Smooth muscle cell (in vitro differentiated cells): ENCODE measurements at regions not wholly inside any gene's neighbourhood (a gene's known extent, or its start where the extent isn't known, plus 50 kb on each side); places are given as distances from the start of the nearest gene placed in this dataset.

ENCODE experiments used
- DNase-seq: peaks from one replicate; lab custom pipeline; 2025; ENCODE audit not compliant: unreplicated experiment; lab: John Stamatoyannopoulos, UW
- H2AFZ ChIP-seq: fragments of 200-600 bp; sonication (generic); 2 replicates; pipeline ENCODE4 v1.6.0; 2016; ENCODE audit warnings: antibody characterized with exemption, low read depth, mild to moderate bottlenecking
- H3F3A ChIP-seq: fragments of 200-600 bp; sonication (generic); 2 replicates; pipeline ENCODE4 v1.6.0; 2017; ENCODE audit warnings: antibody characterized with exemption, low read depth
- H3K27ac ChIP-seq: fragments of 200-600 bp; sonication (generic); 2 replicates; pipeline ENCODE4 v1.5.1; 2016; ENCODE audit warnings: low read depth, mild to moderate bottlenecking
- H3K27me3 ChIP-seq: fragments of 200-600 bp; sonication (generic); 2 replicates; pipeline ENCODE4 v1.6.1; 2016; ENCODE audit warnings: low read depth, mild to moderate bottlenecking
- H3K36me3 ChIP-seq: fragments of 200-600 bp; sonication (generic); 2 replicates; pipeline ENCODE4 v1.5.1; 2016; ENCODE audit warnings: low read depth
- H3K4me1 ChIP-seq: fragments of 200-600 bp; sonication (generic); 2 replicates; pipeline ENCODE4 v1.5.1; 2016; ENCODE audit warnings: low read depth
- H3K4me2 ChIP-seq: fragments of 200-600 bp; sonication (generic); 2 replicates; pipeline ENCODE4 v1.6.0; 2016; ENCODE audit warnings: mild to moderate bottlenecking
- H3K4me3 ChIP-seq: fragments of 200-600 bp; sonication (generic); 2 replicates; pipeline ENCODE4 v1.5.1; 2016; ENCODE audit warnings: mild to moderate bottlenecking
- H3K79me2 ChIP-seq: fragments of 200-600 bp; sonication (generic); 2 replicates; pipeline ENCODE4 v1.6.0; 2016; ENCODE audit warnings: low read depth, mild to moderate bottlenecking
- H3K9ac ChIP-seq: fragments of 200-600 bp; sonication (generic); 2 replicates; pipeline ENCODE4 v1.6.0; 2016; ENCODE audit warnings: low read depth
- H3K9me3 ChIP-seq: fragments of 200-600 bp; sonication (generic); replicated peaks from 2 replicates; pipeline ENCODE4 v1.5.1; 2016; ENCODE audit warnings: low read depth
- H4K20me1 ChIP-seq: fragments of 200-600 bp; sonication (generic); 2 replicates; pipeline ENCODE4 v1.6.0; 2016; ENCODE audit warnings: low read depth
- WGBS: methylation state at CpG from one replicate; pipeline ENCODE4 v1.1.7; 2016; ENCODE audit warnings: low lambda C conversion rate; 5-methylcytosine and 5-hydroxymethylcytosine counted together
- TF ChIP-seq, protein P1 (sequence below): fragments of 200-600 bp; sonication (generic); IDR thresholded peaks from 2 replicates; pipeline ENCODE4 v1.5.1; 2017; ENCODE audit warnings: borderline replicate concordance, mild to moderate bottlenecking, antibody characterized with exemption; ENCODE audit not compliant: insufficient read depth, poor library complexity, severe bottlenecking

DNA sequence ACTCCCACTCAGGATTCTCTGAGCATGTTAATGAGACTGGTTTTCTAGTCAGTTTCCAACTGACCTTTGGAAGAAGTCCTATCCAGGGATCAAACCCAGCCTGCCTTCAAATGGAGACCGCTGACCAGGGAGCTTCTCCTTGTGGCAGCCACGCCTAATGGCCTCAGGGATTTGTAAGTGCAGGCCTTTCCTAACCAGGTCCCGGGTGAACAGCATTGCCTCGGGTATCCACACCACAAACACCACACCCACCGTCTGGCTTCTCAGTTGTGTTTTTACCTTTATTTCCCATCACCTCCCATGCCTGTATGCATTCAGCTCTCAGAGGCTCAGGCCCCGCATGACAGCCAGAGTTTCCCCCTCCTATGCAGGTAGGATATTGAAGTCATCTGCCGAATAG lies 406.3 kb upstream of the HS6ST1 start:
- H3K4me3 ChIP-seq = no peak overlapping the region
- H3K4me2 ChIP-seq = no peak overlapping the region
- H3K9me3 ChIP-seq = no peaks in the 10 kb centered on the region
- no peak overlapping the region for H3K9ac ChIP-seq
- H3F3A ChIP-seq = no peaks in the 10 kb centered on the region
- H3K4me1 ChIP-seq = no peaks in the 10 kb centered on the region
- no peaks in the 10 kb centered on the region for H3K27me3 ChIP-seq
- H4K20me1 ChIP-seq = no peaks in the 10 kb centered on the region
- no peaks in the 10 kb centered on the region for H3K79me2 ChIP-seq
- H3K27ac ChIP-seq = no peak overlapping the region
- H3K36me3 ChIP-seq = peaks cover 2% of the 10 kb centered on the region
- WGBS = 77% methylated on average over 7 of the region's 7 CpGs
- H2AFZ ChIP-seq = no peak overlapping the region
- DNase-seq = no peak
- TF ChIP-seq, protein P1, sequence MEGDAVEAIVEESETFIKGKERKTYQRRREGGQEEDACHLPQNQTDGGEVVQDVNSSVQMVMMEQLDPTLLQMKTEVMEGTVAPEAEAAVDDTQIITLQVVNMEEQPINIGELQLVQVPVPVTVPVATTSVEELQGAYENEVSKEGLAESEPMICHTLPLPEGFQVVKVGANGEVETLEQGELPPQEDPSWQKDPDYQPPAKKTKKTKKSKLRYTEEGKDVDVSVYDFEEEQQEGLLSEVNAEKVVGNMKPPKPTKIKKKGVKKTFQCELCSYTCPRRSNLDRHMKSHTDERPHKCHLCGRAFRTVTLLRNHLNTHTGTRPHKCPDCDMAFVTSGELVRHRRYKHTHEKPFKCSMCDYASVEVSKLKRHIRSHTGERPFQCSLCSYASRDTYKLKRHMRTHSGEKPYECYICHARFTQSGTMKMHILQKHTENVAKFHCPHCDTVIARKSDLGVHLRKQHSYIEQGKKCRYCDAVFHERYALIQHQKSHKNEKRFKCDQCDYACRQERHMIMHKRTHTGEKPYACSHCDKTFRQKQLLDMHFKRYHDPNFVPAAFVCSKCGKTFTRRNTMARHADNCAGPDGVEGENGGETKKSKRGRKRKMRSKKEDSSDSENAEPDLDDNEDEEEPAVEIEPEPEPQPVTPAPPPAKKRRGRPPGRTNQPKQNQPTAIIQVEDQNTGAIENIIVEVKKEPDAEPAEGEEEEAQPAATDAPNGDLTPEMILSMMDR = no peak

DNA sequence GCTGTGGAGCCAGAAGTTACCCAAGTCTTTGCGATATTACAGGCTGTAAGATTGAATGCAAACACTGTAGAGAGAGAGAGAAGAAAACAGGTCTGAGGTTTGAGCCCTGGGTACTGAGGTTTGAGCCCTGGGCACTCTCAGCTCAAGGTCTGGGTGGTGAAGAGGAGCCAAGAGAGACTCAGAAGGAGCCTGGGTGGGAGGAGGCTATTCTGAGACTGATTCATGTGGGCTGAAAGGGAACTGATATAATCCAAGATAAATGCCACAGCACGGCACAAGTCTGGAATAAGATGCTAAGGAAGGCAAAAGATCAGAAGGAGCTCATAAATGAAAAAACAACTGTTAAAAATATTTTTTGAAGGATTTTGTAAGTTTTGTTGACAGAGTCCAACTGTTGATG lies 407.6 kb upstream of the HS6ST1 start:
- H3K27ac ChIP-seq = no peak overlapping the region
- H3K4me2 ChIP-seq = no peak overlapping the region
- WGBS = 44% methylated on average over 2 of the region's 2 CpGs
- H4K20me1 ChIP-seq = no peaks in the 10 kb centered on the region
- no peaks in the 10 kb centered on the region for H3K4me1 ChIP-seq
- no peaks in the 10 kb centered on the region for H3K9me3 ChIP-seq
- no peak overlapping the region for H3K9ac ChIP-seq
- no peaks in the 10 kb centered on the region for H3K79me2 ChIP-seq
- no peak overlapping the region for H2AFZ ChIP-seq
- no peaks in the 10 kb centered on the region for H3F3A ChIP-seq
- TF ChIP-seq, protein P1 = no peak
- H3K36me3 ChIP-seq = peaks cover 2% of the 10 kb centered on the region
- DNase-seq = no peak
- H3K4me3 ChIP-seq = no peak overlapping the region
- H3K27me3 ChIP-seq = no peaks in the 10 kb centered on the region

DNA sequence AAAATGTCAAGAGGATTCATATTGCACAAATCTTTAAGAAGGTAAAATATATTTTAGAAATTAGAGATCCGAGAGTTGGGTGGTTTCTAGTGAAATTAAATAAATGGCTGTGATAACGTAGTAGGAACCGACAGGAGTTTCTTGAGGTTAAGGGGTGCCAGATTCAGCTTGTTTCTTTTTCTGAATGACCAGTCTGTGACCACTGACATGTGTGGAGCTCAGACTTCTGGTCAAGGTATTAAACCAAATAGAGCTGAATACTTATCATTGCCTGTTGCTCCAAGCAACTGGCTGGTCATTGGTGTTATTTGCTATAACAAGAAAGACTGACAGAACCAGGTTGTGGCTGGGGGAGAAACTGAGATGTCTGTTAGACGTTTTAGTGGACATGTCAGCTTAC lies 408.2 kb upstream of the HS6ST1 start:
- Histone ChIP-seq H3K4me3 (no peak overlapping the region), H3F3A (no peaks in the 10 kb centered on the region), H3K9me3 (no peaks in the 10 kb centered on the region), H3K36me3 (peaks cover 2% of the 10 kb centered on the region), H4K20me1 (no peaks in the 10 kb centered on the region), H3K27ac (no peak overlapping the region), H3K27me3 (no peaks in the 10 kb centered on the region), H3K4me1 (no peaks in the 10 kb centered on the region), H3K9ac (no peak overlapping the region), H3K79me2 (no peaks in the 10 kb centered on the region), H2AFZ (no peak overlapping the region), H3K4me2 (no peak overlapping the region)
- no peak for DNase-seq
- TF ChIP-seq, protein P1 = no peak
- WGBS = 85% methylated on average over 4 of the region's 4 CpGs

DNA sequence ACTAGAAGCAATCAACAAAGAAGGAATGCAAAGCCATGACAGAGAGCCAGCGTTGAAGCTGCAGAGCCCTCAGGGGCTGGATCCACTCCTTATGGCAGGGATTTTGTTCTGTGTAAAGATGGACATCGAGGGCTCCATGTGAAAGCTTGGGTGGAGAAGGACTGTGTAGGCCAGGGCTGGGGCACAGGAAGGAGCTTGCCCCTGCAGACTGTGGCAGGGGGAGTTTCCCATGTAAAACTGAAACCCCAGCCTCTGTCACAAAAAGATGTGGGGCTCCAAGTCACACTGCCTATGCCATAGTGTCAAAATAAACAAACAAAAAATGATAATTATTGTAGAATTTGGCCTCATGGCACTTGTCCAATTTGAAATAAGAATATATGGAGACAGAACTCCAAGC lies 408.7 kb upstream of the HS6ST1 start:
- H3K4me2 ChIP-seq = no peak overlapping the region
- no peaks in the 10 kb centered on the region for H3K4me1 ChIP-seq
- H3K4me3 ChIP-seq = no peak overlapping the region
- WGBS = 78% methylated on average over 2 of the region's 2 CpGs
- no peak overlapping the region for H2AFZ ChIP-seq
- TF ChIP-seq, protein P1 = no peak
- no peak overlapping the region for H3K27ac ChIP-seq
- H3K9ac ChIP-seq = no peak overlapping the region
- no peaks in the 10 kb centered on the region for H4K20me1 ChIP-seq
- DNase-seq = no peak
- H3K27me3 ChIP-seq = no peaks in the 10 kb centered on the region
- H3K36me3 ChIP-seq = peaks cover 2% of the 10 kb centered on the region
- H3K9me3 ChIP-seq = no peaks in the 10 kb centered on the region
- no peaks in the 10 kb centered on the region for H3K79me2 ChIP-seq
- H3F3A ChIP-seq = no peaks in the 10 kb centered on the region
